ENCODE measurements at regions not wholly inside any gene's neighbourhood (a gene's known extent, or its start where the extent isn't known, plus 50 kb on each side); places are given as distances from the start of the nearest gene placed in this dataset.
A peak's percentile ranks its signal among the peaks of the same experiment; 100 is the strongest.
"Not testable (repeated sequence)": the region's sequence is repeated elsewhere in the genome, so short reads cannot be mapped to it uniquely, and the experiment has no call there.

DNA sequence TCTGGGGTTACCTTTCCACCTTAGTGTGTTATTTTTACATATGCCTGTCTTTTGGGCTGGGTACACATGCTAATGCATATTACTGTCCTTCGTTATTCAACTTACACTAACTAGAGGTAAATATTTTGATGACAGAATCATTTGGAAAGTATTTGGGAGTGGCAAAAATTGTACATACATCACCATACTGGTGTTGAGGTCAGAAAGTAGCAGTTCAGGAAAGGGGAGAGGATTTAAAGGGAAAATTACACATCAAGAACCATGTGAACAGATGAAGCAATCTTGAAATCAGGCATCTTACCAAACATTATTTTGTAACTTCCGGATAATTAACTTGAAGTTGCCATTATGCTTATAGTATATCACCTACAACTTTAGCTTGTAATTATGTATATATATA lies 379.7 kb downstream of the RND3 start:
- no peak for DNase-seq (ENCODE audit: low read depth, low spot score)

DNA sequence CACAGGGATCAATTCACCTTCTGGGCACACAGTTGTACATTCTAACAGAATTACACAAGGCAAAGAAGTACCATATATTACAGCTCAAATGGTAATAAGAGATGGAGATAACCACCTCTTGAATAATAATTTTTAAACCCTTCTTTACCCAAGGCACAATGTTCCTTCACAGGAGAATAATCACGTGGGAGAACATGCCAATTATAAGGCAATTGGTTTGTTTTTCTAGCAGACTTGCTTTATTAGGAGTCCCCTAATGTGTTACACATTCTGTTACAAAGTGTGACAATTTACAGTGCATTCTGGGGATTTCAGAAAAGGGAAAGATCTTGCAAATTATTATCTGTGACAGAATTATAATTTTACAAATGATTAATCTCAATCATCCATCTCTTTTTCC lies 380.3 kb downstream of the RND3 start:
- no peak for DNase-seq (ENCODE audit: low read depth, low spot score)

DNA sequence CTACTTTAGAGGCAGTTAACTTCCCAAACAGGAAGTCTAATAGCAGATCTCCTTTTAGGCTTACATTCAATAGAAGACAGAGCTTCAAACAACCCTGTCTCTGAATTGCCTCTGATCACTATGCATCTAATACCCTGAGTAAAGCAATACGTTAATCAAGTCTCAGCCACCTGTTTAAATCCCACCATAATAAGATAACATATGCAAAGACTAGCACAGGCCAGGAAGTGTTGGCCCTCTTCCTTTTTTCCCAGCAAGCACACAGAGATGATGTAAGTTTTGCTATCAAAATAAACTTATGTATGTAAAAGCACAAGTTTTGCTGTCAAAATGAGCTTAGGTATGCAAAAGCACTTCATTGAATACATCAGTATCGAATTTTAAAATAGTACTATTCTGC lies 385.5 kb downstream of the RND3 start:
- no peak for DNase-seq (ENCODE audit: low read depth, low spot score)

DNA sequence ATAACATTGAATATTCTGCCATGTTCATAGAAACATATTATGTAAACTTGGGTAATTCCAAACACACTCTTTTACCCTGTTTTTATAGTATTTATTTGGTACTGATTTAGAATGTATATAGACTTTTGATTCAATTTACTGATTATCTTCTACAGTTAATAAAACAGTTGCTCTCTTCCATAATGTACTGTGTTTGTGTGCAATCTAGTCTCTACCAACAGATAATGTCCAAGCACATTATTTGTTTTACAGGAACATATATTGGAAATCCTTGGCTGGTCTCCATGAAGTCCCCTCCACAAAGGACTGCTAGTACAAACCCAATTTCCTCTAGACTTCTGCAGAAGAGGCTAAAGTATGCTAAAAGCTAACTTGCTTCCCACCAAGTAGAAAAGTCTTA lies 386.6 kb downstream of the RND3 start:
- DNase-seq (ENCODE audit: low read depth, low spot score), result no peak

DNA sequence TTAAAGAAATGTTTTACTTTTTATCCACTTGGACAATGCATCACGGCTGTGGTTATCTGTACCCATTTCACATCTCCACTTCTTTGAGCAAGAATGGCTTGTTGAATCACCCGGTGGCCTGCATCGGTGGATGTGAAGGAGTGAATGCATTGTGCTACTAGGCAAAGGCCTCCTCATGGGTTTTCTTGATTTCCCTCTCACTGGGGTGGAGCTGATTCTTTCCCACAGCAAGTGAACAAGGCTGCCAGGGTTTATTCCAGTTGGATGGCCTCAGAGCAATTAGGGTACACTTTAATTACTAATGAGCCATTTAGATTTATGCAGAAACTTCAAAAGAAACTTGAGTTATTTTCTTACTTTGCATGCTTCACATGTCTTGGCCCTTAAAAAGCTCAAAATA lies 387.1 kb downstream of the RND3 start:
- peak; percentile 43 for DNase-seq (ENCODE audit: low read depth, low spot score)

DNA sequence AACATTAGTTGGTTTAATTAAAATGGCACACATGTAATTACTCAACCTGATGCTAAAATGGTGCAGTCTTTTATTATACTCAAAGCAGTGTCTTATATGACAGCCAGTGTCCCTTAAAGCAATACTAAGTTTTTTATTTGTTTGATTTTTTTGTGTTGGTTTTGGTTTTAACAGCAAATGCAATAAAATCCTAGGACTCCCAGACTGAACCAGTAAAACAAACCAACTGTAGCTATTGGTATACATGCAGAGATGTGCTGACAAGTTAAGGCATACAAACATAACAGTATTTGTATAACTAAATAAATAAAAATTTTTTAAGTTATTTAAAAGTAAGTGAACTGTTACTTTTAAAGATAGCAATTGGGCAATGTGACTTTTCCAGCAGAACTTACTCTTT lies 387.7 kb downstream of the RND3 start:
- no peak for DNase-seq (ENCODE audit: low read depth, low spot score)

DNA sequence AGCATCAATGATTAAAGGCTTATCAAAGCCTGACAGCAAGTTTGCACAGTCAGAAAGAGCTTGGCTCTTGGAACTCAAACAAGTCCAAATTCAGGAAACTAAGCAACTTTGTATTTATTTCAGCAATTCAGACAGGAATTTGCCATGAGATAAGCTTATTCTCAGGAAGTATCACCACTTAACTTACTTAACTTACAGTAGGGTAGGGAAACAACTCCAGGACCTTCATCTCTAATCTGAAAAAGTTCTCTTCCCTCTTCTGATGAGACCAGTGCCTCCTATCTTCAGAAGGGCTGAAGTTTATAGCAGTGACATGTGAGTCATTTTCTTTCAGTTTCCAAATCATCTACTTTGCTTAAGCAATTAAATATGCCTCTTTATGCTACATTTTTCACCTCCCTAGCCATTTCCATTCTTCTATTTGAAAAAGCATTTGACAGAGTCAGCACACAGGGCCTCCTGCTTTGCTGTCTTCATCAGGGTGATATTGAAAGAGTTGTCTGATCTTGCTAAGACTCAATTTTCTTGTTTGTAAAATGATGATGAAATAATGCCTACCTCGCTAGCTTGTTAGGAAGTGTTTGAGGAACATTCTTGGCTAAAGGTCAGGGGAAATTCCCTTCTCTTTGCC lies 389.5 kb downstream of the RND3 start:
- DNase-seq (ENCODE audit: low read depth, low spot score), result peak; percentile 52

DNA sequence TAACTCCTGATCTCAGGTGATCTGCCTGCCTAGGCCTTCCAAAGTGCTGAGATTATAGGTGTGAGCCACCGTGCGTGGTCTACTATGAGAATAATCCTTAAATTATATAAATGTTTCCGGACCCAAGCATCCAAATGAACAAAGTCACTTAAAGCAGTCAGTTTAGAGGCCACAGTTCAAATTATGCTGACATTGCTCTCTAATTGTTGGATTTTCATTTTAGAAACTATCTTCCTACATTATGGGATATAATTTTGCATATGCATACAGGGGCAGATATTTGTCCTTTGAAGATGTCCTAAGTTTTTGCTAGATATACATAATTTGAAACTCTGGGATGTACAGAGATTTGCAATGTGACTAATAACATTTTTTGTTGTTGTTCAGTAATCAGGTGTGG lies 390.1 kb downstream of the RND3 start:
- no peak for DNase-seq (ENCODE audit: low read depth, low spot score)

DNA sequence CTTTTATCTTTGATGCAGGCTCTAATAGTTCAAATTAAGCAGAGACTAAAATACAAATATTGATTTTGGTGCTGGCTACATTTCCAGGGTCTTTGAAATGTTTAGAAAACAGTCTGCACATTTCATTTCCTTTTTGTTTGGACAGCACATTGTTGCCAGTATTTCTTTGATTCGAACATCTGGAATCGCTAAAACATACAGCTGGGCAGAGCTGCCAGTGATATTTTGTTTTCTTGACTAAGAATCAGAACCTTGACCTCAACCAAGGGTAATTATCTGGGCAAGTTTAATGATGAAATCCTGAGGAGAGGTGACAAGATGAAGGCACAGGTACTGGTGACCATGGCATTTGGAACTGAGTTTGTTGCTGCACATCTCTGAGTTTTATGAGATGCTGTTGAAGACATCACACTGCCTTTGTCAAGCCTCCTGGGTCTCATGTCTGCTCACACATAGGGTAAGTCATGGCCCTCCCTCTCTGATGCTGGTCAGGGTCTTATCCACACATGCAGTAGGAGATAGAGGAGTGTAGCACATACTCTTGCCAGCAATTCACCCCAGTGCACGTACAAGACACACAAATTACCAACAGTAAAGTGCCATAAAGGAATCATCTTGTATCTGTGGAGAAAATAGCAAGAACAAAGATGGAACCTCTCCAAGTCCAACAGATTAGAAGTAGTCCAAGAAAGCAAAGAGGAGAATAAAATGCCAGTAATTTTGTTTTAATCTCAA lies 391.9 kb downstream of the RND3 start:
- DNase-seq (ENCODE audit: low read depth, low spot score), result no peak

DNA sequence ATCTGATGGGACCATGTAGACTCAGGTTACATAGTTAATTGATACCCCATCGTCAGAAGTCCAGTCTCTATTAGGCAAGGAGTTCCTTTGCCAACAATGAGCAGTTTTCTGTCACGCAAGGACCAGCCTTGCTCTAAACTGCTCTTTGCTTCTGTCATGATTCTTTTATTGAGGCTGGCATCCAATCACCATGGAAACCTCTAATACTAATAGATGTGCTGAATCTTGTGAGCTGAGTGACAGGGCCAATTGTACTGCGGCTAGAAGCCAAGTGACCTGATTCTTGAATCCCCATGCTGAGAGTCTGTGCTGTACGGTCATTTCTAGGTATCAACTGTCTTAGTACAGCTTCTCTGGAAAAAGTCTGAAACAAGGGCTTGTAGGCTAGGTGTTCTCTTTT lies 395.6 kb downstream of the RND3 start:
- DNase-seq (ENCODE audit: low read depth, low spot score), result no peak

DNA sequence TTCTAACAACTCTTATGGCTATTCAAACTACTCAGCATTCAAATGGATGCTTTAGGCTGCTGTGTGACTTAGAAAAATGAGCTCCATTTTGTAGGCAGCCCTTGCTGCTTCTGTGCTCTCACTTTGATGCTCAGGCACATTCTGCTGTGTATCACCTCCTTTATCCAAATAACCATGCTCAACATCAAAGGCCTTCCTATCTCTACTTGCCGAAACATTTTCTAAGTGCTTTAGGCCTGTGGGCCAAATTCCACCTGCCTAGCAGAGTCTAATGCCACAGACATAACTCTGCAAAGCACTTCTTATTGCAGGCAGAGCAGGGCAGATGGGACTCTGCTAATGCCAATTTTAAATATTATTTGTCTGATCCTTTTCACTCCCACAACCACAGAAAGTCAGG lies 397.4 kb downstream of the RND3 start:
- no peak for DNase-seq (ENCODE audit: low read depth, low spot score)

DNA sequence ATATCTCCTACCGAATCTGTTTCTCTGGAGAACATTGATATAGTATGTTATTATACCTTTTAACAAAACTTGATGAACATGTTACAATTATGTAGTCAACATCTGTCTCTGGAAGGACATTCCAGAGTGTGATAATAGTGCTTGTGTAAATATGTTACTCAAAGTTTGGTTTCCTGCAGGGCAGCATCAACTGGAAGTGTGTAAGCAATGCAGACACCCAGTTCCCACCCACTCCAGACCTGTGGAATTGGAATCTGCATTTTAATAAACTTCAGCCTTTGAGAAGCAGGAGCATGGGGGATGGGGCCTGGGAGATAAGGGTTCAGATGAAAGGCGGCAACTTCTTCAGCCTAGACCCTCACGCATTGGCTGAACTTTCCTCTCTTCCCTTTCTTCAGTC lies 398.9 kb downstream of the RND3 start:
- DNase-seq (ENCODE audit: low read depth, low spot score), result no peak

DNA sequence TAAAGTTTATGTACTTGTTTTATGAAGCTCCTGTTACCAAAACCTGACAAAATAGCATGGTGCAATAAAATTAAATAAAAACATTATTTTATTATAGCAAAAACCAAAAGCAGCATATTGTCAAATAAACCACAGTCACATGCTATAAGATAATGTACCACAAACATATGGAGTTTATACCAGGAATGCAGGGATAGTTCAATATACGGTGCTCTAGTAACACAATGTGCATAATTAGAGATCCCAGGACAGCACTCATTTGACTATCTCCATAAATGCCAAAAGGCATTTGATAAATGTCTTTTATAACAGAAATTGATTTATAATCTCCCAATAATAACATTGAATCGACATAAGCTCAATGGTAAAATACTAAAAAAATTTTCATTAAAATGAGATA lies 402.0 kb downstream of the RND3 start:
- DNase-seq (ENCODE audit: low read depth, low spot score), result no peak

DNA sequence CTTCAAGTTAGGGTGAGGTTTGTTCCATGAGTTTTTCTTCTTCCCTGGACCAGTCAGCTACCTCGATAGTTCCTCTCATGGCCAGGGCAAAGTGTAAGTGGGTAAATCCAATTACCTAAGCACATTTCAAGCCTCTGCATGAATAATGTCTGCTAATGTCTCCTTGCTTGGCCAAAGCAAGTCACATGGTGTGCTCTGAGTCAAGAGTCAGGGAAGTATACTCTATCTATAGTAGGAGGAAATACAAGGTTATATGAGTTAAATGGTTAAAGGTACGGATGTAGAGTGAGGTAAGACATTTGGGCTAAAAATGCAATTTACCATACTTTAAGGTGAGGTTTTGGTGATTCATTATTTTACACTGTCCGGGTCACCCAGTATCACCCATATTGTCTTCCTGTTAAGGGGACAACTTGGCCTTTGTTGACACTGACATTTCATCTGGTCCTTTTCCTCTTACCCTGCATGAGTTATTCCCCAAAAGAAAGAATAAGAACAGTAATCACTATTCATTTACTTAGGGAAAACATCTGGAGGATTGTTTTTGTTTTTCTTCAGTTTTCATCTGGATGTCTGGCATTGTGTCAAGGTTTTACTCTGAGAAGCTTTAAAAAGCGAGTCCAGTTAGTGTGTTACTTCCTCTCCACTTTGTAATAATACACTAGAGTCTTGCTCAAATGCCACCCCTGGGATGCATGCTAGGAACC lies 405.5 kb downstream of the RND3 start:
- no peak for DNase-seq (ENCODE audit: low read depth, low spot score)

DNA sequence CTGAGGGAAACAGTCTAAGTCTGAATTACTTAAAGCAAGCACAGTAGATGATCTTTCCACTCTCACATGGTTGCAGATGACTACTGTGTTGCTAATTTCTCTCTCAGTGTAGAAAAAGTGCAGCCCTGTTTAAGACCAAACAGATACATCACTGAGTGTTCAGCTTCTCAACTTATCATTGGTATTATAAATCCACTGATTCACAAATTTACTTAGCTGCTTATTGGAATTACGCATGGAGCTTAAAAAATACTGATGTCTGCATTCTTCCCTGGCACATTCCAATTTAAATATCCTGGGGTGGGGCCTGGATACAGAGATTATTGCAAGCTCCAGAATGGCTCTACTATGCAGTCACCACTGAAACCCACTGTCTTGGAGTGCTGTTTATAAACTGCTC lies 411.2 kb downstream of the RND3 start:
- peak; percentile 42 for DNase-seq (ENCODE audit: low read depth, low spot score)

DNA sequence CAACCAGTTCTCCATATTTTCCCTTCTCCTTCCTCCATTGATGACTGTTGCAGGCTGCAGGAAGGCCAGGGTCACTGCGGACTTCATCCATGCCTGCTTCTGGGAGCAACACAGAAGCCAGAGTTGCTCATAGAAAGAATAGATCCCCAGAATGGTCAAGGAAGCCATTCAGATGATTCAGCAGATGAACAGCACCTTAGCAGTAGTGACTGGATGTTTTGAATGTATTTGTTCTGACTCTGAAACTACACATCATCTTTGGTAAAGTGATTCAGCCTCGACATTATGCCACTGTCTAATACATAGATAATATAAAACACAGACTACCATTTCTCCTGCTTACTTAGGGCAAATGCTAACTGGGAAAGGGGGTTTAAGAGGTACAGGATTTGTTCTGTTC lies 411.6 kb downstream of the RND3 start:
- DNase-seq (ENCODE audit: low read depth, low spot score), result peak; percentile 46

DNA sequence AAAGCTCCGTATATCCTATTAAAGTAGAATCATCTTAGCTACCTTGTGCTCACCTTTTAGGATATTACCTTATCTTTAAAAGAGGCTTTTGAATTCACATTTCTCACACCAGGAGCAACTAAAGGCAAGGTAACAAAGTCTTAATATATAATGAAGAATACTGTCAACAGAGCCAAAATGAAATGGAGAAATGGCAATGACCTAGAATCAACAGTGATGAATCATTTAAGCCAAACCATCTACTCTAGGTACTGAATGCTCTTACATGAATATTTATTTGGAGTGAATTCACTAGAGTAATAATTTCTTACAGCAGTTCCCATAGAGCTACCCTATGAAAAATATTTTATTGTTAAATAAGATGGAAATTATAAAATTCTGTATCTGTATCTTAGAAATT lies 421.0 kb downstream of the RND3 start:
- no peak for DNase-seq (ENCODE audit: low read depth, low spot score)

DNA sequence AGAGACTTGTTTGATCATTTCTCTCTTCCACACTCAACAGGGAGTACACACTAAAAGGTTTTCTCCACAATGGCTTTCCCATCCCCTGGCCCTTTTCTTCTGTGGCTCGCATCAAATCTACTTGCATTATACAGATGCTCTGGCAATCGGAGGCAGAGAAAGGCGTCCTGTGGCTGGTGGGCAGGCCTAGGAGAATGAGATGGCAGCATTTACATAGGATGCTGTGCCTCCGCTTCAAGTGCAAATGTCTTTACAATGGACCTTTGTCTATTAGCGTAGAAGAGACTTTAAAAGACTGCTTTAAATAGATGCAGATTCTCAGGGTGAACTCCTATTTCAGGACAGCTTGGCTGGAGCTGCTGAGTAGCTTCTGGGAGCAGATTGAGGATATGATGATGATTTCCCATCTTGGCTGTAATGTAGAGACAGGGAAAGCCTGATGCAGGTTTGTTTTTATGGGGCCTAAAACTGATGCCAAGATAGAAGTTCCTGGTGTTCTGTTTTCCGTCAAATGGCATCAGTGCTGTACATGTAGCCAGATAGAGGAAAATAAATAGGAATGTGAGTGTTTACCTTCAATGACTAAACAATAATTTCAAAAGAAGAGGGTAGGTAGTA lies 423.4 kb downstream of the RND3 start:
- no peak for DNase-seq (ENCODE audit: low read depth, low spot score)

DNA sequence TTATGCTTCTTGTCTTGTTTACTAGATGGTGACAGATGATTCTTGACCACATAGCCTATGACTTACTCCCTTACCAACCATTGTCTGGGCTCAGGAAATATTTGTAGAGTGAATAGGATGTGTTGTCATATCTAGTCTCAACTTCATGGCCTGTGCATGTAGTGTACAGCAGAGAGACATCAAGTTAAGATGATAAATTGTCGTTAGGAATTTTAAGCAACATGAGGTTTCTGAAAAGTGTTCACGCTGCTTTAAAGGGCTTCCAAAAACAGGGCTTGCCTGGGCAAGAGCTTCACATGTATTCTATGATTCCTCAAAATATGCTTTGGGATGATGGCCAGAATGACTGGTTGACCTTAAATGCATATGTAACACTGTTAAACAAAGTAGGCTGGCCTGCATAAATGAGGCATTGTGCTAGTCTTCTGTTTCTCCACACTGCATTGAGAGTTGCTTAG lies 424.0 kb downstream of the RND3 start:
- DNase-seq (ENCODE audit: low read depth, low spot score), result peak; percentile 12

DNA sequence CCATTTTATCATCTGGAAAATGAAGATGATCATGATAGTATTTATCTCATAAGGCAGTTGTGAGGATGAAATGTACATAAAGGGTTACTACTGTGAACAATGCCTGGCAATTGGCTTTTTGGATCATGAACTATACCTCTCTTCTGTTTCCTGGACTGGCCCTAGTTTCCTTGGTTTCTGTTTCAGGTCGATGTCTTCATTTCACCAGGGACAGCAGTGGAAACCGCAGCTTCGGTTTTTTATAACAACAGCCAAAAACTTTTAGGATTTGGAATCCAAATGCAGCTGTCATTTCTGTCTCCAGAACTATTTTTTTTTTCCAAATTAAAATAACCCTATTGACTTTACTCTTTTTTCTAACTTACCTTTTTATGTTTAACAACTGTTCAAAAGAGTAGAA lies 425.1 kb downstream of the RND3 start:
- DNase-seq (ENCODE audit: low read depth, low spot score), result no peak

DNA sequence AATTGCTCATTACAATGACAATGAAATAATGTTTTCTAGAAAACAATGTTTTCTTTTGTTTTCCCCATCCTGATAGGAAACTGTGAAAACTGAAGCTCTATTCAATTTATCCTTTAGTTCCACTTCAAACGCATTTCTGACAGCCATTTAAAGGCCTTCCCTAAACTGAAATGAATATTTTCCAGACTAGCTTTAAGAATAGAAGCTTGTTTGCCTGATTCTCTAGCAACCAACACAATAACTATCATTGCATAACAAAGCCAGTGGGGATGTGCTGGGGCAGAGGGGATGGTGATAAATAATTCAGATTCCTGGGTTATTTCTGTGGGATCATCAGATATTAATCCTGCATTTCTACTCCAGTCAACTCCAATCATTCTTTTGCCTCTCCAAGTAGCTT lies 427.1 kb downstream of the RND3 start:
- peak; percentile 7 for DNase-seq (ENCODE audit: low read depth, low spot score)

DNA sequence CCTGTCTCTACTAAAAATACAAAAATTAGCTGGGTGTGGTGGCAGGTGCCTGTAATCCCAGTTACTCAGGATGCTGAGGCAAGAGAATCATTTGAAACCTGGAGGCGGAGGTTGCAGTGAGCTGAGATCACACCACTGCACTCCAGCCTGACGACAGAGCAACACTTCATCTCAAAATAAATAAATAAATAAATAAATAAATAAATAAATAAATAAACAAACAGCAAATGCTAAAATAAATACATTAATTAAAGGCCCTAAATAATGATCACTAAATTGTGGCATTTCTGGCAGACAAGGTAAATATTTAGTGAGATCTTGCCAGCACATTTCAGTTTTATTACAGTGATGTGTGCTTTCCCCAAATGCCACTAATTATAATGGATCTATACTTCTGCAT lies 427.8 kb downstream of the RND3 start:
- not testable (repeated sequence) for DNase-seq (ENCODE audit: low read depth, low spot score)

DNA sequence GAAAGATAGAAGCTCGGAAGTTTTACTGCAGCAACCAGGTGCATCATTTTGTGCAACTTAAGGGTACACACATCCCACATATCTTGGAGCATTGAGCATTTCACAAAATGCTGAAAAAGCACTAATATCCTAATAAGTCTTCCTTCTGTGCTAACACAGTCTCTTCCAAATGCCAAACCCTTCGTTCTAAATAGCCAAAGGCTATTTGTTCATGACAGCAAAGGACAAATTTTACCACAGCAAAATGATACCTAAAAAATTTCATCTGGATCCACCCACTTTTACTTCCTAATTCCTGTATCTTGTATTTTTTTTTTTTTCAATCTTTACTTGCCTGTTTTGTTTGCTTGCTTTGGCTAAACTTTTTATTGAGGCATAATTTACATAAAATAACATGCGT lies 435.0 kb downstream of the RND3 start:
- DNase-seq (ENCODE audit: low read depth, low spot score), result no peak

Measured in astrocyte of the hippocampus (primary cell).